HFFc6 (cell line): ENCODE measurements at regions not wholly inside any gene's neighbourhood (a gene's known extent, or its start where the extent isn't known, plus 50 kb on each side); places are given as distances from the start of the nearest gene placed in this dataset.

Experiments used
- DNase-seq: peaks from one replicate; pipeline ENCODE4 v3.0.0-alpha.2; 2018
- H3K27ac Mint-ChIP-seq: 2 replicates; pipeline ENCODE4 v1.8.0; 2020; ENCODE audit warnings: mild to moderate bottlenecking, mixed read lengths
- H3K27me3 Mint-ChIP-seq: 2 replicates; pipeline ENCODE4 v1.8.0; 2021; ENCODE audit warnings: mild to moderate bottlenecking, moderate library complexity, mixed read lengths; ENCODE audit not compliant: insufficient read depth
- H3K36me3 Mint-ChIP-seq: 2 replicates; pipeline ENCODE4 v1.8.0; 2021; ENCODE audit warnings: low read depth, mixed read lengths
- H3K4me1 Mint-ChIP-seq: 2 replicates; pipeline ENCODE4 v1.8.0; 2020; ENCODE audit warnings: low read depth, mixed read lengths
- H3K4me3 Mint-ChIP-seq: 2 replicates; pipeline ENCODE4 v1.8.0; 2020; ENCODE audit warnings: mild to moderate bottlenecking, moderate library complexity, mixed read lengths
- H3K9me3 Mint-ChIP-seq: 2 replicates; pipeline ENCODE4 v1.8.0; 2020; ENCODE audit warnings: mild to moderate bottlenecking, mixed read lengths
- TF ChIP-seq, protein P1 (sequence below): fragments of 200-600 bp; sonication (generic); IDR thresholded peaks from 2 replicates; pipeline ENCODE4 v1.5.0; 2021; ENCODE audit warnings: antibody characterized with exemption, mild to moderate bottlenecking

DNA sequence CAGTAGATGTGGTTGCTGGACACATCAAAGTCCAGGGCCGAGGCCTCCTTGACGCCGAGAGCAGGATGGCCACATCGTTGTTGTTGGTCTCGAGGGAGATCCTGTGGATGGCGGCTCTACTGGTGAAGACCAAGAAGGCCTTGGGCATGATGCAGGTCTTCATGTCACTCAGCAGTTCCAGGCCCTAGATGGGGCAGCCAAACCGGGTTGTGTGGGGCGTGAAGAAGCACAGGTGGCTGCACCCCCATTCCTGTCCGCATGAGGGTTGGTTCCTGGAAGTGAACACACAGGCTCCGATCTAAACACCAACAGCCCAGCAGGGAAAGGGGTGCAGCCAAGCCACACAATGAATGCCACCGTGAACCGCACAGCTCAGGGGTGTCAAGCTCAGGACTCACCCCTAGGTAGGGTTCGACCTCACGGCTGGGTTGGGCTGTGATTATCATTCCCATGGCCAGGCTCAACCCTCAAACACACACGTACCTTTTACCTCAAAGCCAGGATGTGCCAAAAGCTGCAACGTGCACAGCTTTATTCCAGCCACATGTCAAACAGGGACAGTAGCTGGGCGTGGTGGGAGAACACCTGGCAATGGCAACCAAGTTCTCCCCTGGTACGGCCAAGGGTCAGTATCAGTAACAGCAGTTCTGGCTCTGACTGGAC is 132.3 kb downstream of the CRYBB2 start:
- DNase-seq, result no peak
- H3K4me3 Mint-ChIP-seq, result no peak overlapping the region
- TF ChIP-seq, protein P1, sequence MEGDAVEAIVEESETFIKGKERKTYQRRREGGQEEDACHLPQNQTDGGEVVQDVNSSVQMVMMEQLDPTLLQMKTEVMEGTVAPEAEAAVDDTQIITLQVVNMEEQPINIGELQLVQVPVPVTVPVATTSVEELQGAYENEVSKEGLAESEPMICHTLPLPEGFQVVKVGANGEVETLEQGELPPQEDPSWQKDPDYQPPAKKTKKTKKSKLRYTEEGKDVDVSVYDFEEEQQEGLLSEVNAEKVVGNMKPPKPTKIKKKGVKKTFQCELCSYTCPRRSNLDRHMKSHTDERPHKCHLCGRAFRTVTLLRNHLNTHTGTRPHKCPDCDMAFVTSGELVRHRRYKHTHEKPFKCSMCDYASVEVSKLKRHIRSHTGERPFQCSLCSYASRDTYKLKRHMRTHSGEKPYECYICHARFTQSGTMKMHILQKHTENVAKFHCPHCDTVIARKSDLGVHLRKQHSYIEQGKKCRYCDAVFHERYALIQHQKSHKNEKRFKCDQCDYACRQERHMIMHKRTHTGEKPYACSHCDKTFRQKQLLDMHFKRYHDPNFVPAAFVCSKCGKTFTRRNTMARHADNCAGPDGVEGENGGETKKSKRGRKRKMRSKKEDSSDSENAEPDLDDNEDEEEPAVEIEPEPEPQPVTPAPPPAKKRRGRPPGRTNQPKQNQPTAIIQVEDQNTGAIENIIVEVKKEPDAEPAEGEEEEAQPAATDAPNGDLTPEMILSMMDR, result no peak

DNA sequence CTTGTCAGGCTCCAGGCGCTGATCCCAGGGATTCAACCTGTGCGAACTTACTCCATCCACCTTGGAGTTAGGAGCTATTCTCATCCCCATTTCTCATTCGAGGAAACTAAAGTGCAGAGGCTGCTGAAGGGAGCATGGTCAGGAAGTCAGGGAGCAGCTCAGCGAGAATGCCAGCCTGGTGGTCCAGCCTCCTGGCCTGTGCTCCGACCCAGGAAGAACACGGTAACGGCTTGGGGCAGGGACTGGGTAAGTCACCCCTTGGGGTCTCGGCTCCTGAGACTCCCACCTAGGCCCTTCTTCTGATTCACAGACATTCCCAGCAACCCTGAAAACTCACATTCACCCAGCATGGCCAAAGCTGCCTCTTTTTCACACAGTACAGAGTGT is 132.8 kb downstream of the CRYBB2 start:
- DNase-seq, result no peak

More for the DNA sequence above, 132.3 kb downstream of the CRYBB2 start:
- Mint-ChIP-seq H3K36me3 (peaks cover 5% of the 10 kb centered on the region; the same call in 1 of the 2 replicates), H3K27me3 (peaks cover 2% of the 10 kb centered on the region), H3K27ac (no peak overlapping the region), H3K9me3 (no peaks in the 10 kb centered on the region), H3K4me1 (peaks cover 7% of the 10 kb centered on the region; the same call in 1 of the 2 replicates)

DNA sequence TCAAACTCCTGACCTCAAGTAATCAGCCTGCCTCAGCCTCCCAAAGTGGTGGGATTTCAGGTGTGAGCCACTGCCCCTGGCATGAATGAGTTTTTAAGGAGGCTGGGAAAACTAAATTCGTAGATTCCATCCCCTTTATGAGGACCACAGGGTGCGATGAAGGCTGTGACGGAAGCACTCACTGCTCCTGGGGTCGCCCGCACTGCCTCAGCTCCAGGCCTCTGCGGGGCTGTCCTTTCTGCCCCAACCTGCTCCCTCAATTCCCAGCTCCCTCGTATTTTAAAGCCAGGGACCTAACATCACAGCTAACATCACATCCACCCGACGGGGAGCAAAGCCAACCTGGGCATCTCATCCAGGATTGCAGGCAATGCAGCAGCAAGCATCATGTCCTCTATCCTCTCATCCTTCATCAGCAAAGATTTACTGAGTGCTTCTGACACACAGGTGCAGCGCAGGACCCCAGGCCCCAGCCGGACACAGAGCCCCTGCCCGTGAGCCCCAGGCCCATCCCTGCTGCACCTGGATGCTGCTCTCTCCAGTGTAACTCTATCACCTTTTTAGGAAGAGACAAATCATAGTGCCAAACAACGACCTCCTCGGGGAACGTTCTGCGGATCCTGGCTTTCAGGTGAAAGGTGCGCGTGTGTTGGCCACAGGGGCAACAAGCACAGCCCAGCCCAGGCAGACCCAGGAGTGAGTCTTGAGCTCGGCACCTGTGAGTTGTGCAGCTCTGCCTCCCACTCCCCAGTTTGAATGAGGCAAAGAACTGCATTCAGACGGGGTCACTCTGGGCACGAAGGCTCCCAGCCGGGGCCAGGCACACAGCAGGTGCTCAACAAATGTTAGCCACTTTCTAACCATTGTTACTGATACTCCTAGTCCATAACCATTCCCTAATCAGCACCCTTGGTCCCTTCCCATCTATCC is 134.3 kb downstream of the CRYBB2 start:
- H3K36me3 Mint-ChIP-seq, result peaks cover 5% of the 10 kb centered on the region; the same call in 1 of the 2 replicates
- H3K27me3 Mint-ChIP-seq, result peaks cover 2% of the 10 kb centered on the region
- H3K4me3 Mint-ChIP-seq, result no peak overlapping the region
- no peak for DNase-seq
- TF ChIP-seq, protein P1, result no peak
- no peaks in the 10 kb centered on the region for H3K9me3 Mint-ChIP-seq
- H3K4me1 Mint-ChIP-seq, result no peaks in the 10 kb centered on the region
- H3K27ac Mint-ChIP-seq, result no peak overlapping the region

More for the DNA sequence above, 132.8 kb downstream of the CRYBB2 start:
- H3K4me1 Mint-ChIP-seq, result peaks cover 7% of the 10 kb centered on the region; the same call in 1 of the 2 replicates
- H3K27me3 Mint-ChIP-seq, result peaks cover 2% of the 10 kb centered on the region
- no peaks in the 10 kb centered on the region for H3K9me3 Mint-ChIP-seq
- no peak overlapping the region for H3K4me3 Mint-ChIP-seq
- H3K27ac Mint-ChIP-seq, result no peak overlapping the region
- peaks cover 5% of the 10 kb centered on the region; the same call in 1 of the 2 replicates for H3K36me3 Mint-ChIP-seq
- TF ChIP-seq, protein P1, result no peak

DNA sequence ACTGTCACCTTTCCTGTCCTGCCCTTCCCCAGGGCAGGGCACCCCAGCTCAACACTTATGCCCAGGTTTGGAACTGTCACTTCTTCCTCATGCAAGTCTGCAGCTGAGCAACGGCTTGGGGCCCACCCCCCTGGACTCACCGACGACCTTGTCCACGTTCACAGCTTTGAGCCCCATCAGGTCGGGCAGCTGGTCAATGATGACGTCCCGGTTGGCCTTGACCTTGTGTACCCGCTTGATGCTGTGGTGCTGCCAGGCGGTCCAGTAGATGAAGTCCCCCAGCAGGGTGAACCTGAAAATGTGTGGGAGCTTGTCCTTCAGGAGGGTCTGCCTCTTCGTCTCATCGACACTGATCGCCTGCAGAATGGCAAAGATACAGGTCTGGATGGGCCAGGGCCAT is 135.0 kb downstream of the CRYBB2 start:
- peaks cover 5% of the 10 kb centered on the region; the same call in 1 of the 2 replicates for H3K36me3 Mint-ChIP-seq
- no peak overlapping the region for H3K4me3 Mint-ChIP-seq
- peaks cover 2% of the 10 kb centered on the region for H3K27me3 Mint-ChIP-seq
- H3K27ac Mint-ChIP-seq, result no peak overlapping the region
- no peak for DNase-seq
- H3K9me3 Mint-ChIP-seq, result no peaks in the 10 kb centered on the region
- no peaks in the 10 kb centered on the region for H3K4me1 Mint-ChIP-seq
- TF ChIP-seq, protein P1, result no peak

DNA sequence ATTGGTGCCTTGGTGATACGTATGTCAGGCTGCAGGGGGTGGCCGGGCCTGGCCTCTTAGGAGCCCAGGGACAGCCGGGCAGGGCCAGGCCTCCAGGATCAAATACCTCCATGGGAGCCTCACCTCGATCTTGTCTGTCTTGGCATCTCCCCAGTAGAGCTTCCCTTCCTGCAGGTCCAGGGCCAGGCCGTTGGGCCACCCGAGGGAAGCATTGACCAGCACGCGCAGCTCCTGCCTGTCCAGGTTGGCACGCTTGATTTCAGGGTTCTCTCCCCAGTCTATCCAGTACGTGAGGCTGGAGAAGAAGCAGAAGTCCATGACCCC is 137.7 kb downstream of the CRYBB2 start:
- H3K36me3 Mint-ChIP-seq, result peaks cover 5% of the 10 kb centered on the region; the same call in 1 of the 2 replicates
- TF ChIP-seq, protein P1, result no peak
- no peaks in the 10 kb centered on the region for H3K4me1 Mint-ChIP-seq
- H3K27ac Mint-ChIP-seq, result no peak overlapping the region
- H3K9me3 Mint-ChIP-seq, result no peaks in the 10 kb centered on the region
- no peak for DNase-seq
- H3K4me3 Mint-ChIP-seq, result no peak overlapping the region
- H3K27me3 Mint-ChIP-seq, result peaks cover 2% of the 10 kb centered on the region
